ENCODE measurements at regions not wholly inside any gene's neighbourhood (a gene's known extent, or its start where the extent isn't known, plus 50 kb on each side); places are given as distances from the start of the nearest gene placed in this dataset.

DNA sequence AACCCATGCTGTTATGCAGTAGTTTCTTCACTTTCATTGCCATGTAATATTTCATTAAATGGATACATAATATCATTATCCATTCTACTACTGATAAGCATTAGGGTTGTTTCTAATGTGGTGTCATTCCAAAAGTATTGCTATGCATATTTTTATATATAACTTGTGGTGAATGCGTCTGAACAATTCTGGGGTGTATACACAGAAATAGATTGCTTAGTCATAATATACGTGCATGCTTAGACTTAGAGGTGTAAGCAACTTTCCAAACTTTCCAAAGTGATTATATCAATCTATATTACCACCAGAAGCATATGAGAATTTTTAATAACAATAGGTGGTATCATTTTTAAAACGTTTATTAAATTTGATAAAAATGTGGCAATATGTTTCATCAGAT lies 540.9 kb downstream of the DSC3 start:
- TF ChIP-seq, protein P1, sequence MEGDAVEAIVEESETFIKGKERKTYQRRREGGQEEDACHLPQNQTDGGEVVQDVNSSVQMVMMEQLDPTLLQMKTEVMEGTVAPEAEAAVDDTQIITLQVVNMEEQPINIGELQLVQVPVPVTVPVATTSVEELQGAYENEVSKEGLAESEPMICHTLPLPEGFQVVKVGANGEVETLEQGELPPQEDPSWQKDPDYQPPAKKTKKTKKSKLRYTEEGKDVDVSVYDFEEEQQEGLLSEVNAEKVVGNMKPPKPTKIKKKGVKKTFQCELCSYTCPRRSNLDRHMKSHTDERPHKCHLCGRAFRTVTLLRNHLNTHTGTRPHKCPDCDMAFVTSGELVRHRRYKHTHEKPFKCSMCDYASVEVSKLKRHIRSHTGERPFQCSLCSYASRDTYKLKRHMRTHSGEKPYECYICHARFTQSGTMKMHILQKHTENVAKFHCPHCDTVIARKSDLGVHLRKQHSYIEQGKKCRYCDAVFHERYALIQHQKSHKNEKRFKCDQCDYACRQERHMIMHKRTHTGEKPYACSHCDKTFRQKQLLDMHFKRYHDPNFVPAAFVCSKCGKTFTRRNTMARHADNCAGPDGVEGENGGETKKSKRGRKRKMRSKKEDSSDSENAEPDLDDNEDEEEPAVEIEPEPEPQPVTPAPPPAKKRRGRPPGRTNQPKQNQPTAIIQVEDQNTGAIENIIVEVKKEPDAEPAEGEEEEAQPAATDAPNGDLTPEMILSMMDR (conservative IDR thresholded peaks at IDR 0.05 in 1 of 2, IDR thresholded peaks at IDR 0.05 in 1 of 2; ENCODE audit: extremely low read depth in 1 of 2, insufficient read depth in 1 of 2, low read depth in 1 of 2, low read length in 2 of 2), result no peak
- no peak for TF ChIP-seq EZH2 (IDR thresholded peaks at IDR 0.05; ENCODE audit: borderline replicate concordance, low read length)

Measured in mammary epithelial cell (primary cell).